GM19467 (cell line): ENCODE measurements at regions not wholly inside any gene's neighbourhood (a gene's known extent, or its start where the extent isn't known, plus 50 kb on each side); places are given as distances from the start of the nearest gene placed in this dataset.
A peak's percentile ranks its signal among the peaks of the same experiment; 100 is the strongest.
"Not testable (repeated sequence)": the region's sequence is repeated elsewhere in the genome, so short reads cannot be mapped to it uniquely, and the experiment has no call there.

Experiments
- ATAC-seq: cut with Tn5 transposase; IDR thresholded peaks from one replicate; pipeline ENCODE4 v1.9.1; 2021; ENCODE audit warnings: mild to moderate bottlenecking, moderate library complexity; ENCODE audit not compliant: unreplicated experiment

DNA sequence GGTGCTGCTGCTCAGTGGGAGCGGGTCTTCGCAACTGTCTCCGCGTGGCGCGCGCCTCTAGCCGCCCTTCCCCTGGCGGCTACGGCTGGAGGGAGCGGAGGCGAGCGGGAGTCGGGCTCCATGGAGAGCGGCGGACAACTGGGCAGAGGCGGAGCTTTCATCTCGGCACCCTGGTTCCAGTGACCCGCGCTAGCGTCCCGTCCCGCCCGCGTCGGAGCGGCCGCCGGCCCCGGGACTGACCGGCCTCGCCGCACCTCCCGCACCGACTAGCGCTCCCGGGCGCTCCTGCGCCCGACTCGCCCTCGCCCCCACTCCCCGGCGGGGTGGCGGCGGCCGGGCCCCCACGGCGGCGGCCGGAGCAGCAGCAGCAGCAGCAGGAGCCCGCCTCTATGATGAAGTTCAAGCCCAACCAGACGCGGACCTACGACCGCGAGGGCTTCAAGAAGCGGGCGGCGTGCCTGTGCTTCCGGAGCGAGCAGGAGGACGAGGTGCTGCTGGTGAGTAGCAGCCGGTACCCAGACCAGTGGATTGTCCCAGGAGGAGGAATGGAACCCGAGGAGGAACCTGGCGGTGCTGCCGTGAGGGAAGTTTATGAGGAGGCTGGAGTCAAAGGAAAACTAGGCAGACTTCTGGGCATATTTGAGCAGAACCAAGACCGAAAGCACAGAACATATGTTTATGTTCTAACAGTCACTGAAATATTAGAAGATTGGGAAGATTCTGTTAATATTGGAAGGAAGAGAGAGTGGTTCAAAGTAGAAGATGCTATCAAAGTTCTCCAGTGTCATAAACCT is 69.2 kb upstream of the NOTCH2NLA start:
- peak; percentile 40 for ATAC-seq

DNA sequence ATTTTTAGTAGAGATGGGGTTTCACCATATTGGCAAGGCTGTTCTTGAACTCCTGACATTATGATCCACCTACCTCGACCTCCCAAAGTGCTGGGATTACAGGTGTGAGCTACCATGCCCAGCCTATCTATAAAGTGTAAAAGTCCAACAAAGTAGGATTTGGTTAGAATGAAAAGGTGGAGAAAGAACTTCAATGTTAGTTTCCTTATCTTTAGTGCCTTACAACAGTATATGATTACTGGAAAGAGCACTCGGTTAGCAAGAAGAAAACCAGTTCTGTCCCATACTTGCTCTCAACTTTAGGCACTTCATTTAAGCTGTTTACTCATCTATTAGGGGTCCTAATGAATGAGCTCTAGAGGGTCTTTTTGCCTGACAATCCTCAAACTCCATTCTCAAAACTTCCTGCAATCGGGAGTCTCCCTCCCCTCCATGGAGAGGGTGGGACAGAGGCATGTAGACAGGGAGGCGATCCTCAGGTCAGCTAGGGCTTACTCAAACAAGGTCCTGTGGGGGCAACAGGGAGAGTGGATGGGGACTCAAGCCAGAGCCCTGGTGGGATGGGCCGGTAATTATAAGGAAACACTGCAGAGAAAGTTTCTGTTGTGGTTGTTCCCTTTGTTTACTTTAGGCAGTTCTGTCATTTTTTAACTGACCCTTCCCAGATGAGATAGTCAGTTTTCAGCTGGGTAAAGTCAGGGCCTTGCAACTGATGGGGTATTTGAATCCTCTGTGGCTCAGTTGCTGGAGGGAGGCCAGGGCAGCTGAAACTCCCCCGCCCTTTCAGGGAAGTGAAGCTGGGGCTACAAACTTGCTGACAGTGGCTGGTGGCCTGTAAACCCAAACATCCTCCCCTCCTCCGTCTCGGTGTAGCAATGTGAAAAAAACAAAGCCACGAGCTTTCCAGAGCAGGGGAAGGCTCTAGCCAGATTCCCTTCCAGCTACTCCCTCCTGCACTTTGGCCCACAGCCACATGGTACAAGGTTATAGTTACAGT is 64.4 kb upstream of the NOTCH2NLA start:
- not testable (repeated sequence) for ATAC-seq

DNA sequence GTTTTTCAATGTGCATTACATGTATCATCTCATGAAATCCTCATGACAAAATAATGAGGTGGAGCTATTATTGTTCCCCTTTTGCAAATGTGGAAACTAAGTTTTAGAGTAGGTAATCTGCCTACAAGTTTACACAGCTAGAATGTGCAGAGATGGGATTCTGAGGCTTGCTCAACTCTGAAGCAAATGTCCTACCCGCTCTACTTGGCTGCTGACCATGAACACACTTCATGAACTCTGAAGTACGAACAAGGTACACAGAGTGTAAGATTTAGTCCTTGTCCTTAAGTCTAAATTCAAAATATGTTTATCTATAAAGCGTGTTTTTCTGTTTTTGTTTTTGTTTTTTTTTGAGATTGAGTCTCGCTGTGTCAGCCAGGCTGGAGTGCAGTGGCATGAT is 63.6 kb upstream of the NOTCH2NLA start:
- not testable (repeated sequence) for ATAC-seq

DNA sequence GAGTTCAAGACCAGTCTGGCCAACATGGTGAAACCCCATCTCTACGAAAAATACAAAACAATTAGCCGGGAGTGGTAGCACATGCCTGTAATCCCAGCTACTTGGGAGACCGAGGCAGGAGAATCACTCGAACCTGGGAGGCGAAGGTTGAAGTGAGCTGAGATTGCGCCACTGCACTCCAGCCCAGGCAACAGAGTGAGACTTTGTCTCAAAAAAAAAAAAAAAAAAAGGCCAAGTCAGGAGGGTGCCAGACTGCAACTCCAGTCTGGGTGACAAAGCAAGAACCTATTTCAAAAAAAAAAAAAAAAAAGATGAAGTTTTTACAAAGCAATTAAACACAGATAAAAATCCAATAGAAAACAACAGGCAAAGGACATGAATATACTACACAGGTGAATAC is 59.1 kb upstream of the NOTCH2NLA start:
- ATAC-seq: not testable (repeated sequence)

DNA sequence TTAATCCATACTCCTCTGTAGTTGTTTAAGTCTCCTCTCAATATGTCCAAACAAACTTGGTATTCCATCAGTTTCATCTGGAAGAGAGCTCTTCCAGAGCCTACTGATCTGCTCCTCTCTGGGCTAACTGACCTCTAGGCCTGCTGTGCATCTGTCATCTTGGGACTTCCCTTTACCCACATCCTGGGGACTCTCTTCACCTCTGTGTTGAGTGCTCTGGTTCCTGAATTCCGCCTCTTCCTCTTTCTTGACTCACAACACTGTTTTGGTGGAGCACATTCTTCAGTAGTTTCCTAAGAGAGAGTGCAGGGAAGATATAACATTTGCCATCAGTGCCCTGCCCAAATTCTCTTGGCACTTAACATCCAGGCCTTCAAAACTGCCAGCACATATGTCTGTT is 55.9 kb upstream of the NOTCH2NLA start:
- peak; percentile 64 for ATAC-seq

DNA sequence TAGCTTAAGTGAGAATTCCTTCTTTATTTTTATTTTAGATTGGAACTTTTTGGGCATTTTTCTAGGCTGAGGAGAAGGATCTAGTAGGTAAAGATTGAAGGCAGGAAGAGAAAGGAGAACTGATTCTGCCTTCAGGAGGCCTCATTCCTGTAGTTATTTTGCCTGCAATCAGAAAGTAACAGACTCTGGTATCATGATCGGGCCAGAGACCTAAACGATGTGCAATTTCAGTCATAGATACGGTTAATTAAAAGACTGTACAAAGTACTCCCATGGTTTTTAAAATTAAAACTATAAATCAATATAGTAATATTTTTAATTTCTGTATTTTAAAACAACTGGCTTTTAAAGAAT is 54.7 kb upstream of the NOTCH2NLA start:
- peak; percentile 34 for ATAC-seq

DNA sequence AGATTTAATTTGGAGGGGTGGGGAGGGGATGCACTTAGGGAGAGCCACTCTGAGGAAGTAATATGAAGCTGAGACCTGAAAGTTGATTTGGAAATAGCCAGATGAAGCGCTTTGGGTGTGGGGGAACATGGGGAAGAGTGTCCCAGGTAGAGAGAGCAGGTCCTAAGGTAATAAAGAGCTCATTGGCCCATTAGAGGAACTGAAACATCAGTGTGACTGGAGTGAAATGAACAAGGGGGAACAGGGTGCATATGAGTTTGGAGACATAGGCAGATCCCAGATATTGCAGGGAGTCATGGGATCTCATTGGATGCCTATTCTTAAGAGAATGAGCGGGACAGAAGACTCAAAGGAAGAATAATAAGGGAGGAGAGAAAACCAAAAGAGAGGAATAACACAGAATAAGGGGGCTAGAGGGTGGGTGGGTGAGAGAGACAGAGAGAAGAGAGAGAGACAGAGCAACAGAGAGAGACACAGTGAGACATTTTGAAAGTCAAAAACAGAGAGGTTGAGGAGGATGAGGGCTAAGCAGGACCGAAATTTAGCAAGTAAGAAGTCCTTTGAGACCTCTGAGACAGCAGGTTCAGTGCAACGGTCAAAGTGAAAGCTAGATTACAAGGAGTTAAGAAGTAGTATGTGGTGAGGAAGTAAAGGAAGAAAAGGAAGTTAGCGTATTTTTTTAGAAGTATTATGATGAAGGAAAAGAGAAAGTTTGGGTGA is 54.1 kb upstream of the NOTCH2NLA start:
- peak; percentile 54 for ATAC-seq

DNA sequence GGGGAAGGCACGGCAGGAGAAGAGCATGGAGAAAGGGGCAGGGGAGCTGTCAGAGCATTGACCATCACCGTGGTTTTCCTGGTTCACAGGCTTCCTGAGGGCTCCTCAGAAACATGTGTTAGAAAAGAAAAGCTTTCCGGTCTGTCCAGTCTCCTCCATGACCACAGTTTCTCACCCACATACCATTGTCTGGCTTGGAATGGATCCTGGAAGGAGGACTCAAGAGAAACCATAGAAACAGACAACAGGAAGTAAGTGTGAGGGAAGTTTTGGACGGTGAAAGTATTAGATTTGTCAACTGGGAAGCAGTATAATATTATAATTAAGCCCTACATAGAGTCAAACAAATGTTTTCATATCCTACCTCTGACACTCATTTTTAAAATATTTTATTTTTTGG is 52.7 kb upstream of the NOTCH2NLA start:
- ATAC-seq: not testable (repeated sequence)

DNA sequence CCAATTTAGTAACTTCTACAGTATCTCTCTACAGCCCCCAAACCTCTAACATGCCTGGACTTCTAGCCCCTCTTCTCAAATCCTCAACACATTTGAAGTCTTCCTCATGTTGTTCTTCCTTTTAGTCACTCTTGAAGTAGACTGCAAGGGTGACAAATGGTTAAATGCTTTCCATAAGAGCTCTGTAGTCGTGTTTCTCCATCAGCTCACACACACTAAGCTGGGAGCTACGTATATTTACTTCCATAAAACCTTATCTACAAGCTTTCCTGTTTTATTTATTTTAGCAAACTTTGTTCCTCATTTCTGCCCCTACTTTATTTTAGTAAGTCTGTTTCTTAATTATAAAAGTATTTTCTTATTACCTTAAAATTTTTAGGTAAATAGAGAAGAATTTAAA is 49.9 kb upstream of the NOTCH2NLA start:
- not testable (repeated sequence) for ATAC-seq
